ENCODE measurements at regions not wholly inside any gene's neighbourhood (a gene's known extent, or its start where the extent isn't known, plus 50 kb on each side); places are given as distances from the start of the nearest gene placed in this dataset.

- TF ChIP-seq CTCF (IDR thresholded peaks at IDR 0.05): no peak
- TF ChIP-seq POLR2A (IDR thresholded peaks at IDR 0.05): no peak
Observed at GRCh38 chr2:16080516-16080915, 140.2 kb downstream of the MYCN start.
